ENCODE measurements at regions not wholly inside any gene's neighbourhood (a gene's known extent, or its start where the extent isn't known, plus 50 kb on each side); places are given as distances from the start of the nearest gene placed in this dataset.
A peak's percentile ranks its signal among the peaks of the same experiment; 100 is the strongest.

- DNase-seq (ENCODE audit: low read depth), result no peak
- no peak overlapping the region for H3K4me3 ChIP-seq (ENCODE audit: low read depth, low read length)
- TF ChIP-seq CTCF (IDR thresholded peaks at IDR 0.05; ENCODE audit: insufficient read depth, low read depth, low read length), result no peak
Observed at GRCh38 chrX:96311366-96311765, 373.3 kb upstream of the DIAPH2 start.

- no peak for TF ChIP-seq CTCF (IDR thresholded peaks at IDR 0.05; ENCODE audit: insufficient read depth, low read depth, low read length)
- DNase-seq (ENCODE audit: low read depth), result peak; percentile 0
- H3K4me3 ChIP-seq (ENCODE audit: low read depth, low read length), result no peak overlapping the region
Observed at GRCh38 chrX:96314985-96315384, 369.7 kb upstream of the DIAPH2 start.

GRCh38 chrX:96361844-96362243 lies 322.8 kb upstream of the DIAPH2 start:
- TF ChIP-seq CTCF (IDR thresholded peaks at IDR 0.05; ENCODE audit: insufficient read depth, low read depth, low read length), result no peak
- DNase-seq (ENCODE audit: low read depth), result no peak
- H3K4me3 ChIP-seq (ENCODE audit: low read depth, low read length), result no peak overlapping the region

GRCh38 chrX:96372313-96373046 lies 312.2 kb upstream of the DIAPH2 start:
- peak; percentile 60 for DNase-seq (ENCODE audit: low read depth)
- TF ChIP-seq CTCF (IDR thresholded peaks at IDR 0.05; ENCODE audit: insufficient read depth, low read depth, low read length), result peak; percentile 64

GRCh38 chrX:96373047-96373355 lies 311.6 kb upstream of the DIAPH2 start:
- no peak for DNase-seq (ENCODE audit: low read depth)
- no peak for TF ChIP-seq CTCF (IDR thresholded peaks at IDR 0.05; ENCODE audit: insufficient read depth, low read depth, low read length)
- no peak overlapping the region for H3K4me3 ChIP-seq (ENCODE audit: low read depth, low read length)

More at GRCh38 chrX:96372313-96373046, 312.2 kb upstream of the DIAPH2 start:
- no peak overlapping the region for H3K4me3 ChIP-seq (ENCODE audit: low read depth, low read length)

- DNase-seq (ENCODE audit: low read depth), result no peak
- H3K4me3 ChIP-seq (ENCODE audit: low read depth, low read length), result no peak overlapping the region
- TF ChIP-seq CTCF (IDR thresholded peaks at IDR 0.05; ENCODE audit: insufficient read depth, low read depth, low read length), result no peak
Observed at GRCh38 chrX:96376266-96376665, 308.4 kb upstream of the DIAPH2 start.

- TF ChIP-seq CTCF (IDR thresholded peaks at IDR 0.05; ENCODE audit: insufficient read depth, low read depth, low read length), result no peak
- DNase-seq (ENCODE audit: low read depth), result peak; percentile 13
Observed at GRCh38 chrX:96379951-96380350, 304.7 kb upstream of the DIAPH2 start.

More at GRCh38 chrX:96379951-96380350, 304.7 kb upstream of the DIAPH2 start:
- H3K4me3 ChIP-seq (ENCODE audit: low read depth, low read length), result no peak overlapping the region
